Fibroblast of peridontal ligament (primary cell): ENCODE measurements at regions not wholly inside any gene's neighbourhood (a gene's known extent, or its start where the extent isn't known, plus 50 kb on each side); places are given as distances from the start of the nearest gene placed in this dataset.
"Not testable (repeated sequence)": the region's sequence is repeated elsewhere in the genome, so short reads cannot be mapped to it uniquely, and the experiment has no call there.

Source experiments
- DNase-seq: peaks from one replicate; pipeline ENCODE4 v3.0.0-alpha.2; 2010; ENCODE audit errors: extremely low read depth

DNA sequence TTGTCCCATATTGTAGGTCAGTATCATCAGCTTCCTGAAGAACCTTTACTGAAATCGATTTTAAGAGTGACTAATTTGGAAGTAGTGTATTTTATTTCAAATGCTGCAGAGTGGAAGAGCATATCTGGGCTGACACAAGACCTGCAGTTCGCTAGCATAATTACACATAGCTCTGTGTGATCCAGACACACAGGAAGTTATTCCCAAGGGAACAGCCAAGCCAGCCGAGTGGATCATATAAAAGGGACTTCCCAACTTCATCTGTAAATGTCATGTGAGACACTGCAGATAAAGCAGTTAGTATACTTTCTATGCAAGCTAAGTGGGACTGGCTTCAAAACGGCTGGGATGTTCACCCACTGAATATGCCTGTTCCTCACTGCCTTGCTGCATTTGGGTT is 760.4 kb downstream of the SLITRK1 start:
- no peak for DNase-seq

GRCh38 chr13:83117046-83117445 is 765.2 kb downstream of the SLITRK1 start:
- no peak for DNase-seq

GRCh38 chr13:83101574-83102247 is 780.6 kb downstream of the SLITRK1 start:
- DNase-seq, result not testable (repeated sequence)

DNA sequence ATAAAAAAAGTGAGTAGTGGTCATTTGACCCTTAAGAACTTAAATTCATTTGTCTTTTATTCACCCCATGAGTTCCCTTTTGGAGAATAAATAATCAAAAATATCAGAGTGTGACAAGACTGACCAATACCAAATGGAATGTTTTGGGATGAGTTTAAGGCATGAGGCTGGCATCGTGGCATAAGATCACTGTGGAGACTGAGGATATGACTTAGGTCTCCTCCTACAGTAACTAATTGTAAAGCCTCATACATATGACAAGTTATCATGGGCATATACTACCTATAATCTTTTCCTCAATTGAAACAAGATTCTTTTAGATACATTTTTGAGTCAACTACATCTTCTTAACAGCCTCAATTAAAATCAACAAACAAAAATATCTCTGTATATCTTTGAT is 782.0 kb downstream of the SLITRK1 start:
- no peak for DNase-seq

- DNase-seq, result no peak
Measured at GRCh38 chr13:83088858-83089257, 793.4 kb downstream of the SLITRK1 start.

DNA sequence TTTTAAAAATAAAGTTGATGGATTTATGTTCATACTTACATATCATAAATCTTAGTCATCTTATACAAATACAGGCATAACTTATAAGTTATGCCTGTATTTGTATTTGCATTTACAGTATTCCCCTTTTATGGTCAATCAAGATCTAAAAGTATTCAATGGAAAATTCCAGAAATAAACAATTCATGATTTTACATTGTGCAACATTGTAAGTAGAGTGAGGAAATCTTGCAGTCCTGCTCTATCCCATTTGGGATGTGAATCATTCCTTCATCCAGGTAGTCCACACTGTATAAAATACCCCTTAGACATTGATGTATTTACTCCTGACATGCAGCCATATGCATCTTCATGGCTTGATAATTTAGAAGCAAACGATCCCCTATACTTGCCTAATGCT is 795.3 kb downstream of the SLITRK1 start:
- DNase-seq, result peak; percentile 17

GRCh38 chr13:83086088-83086487 is 796.2 kb downstream of the SLITRK1 start:
- peak; percentile 12 for DNase-seq

GRCh38 chr13:83085186-83085900 is 796.9 kb downstream of the SLITRK1 start:
- peak; percentile 78 for DNase-seq

DNA sequence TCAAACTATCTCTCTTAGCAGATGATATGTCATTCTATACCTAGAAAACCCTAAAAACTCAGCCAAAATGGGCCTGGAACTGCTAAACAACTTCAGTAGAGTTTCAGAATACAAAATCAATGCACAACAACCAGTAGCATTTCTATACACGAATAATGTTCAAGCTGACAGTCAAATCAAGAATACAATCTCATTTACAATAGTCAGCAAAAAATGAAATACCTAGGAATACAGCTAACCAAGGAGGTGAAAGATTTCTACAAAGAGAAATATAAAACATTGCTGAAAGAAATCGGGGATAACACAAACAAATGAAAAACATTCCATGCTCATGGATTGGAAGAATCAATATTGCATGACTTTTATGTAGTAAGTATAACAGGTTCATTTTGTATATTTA is 804.8 kb downstream of the SLITRK1 start:
- no peak for DNase-seq

- peak; percentile 72 for DNase-seq
Measured at GRCh38 chr13:83073930-83074329, 808.3 kb downstream of the SLITRK1 start.

- peak; percentile 97 for DNase-seq
Measured at GRCh38 chr13:83065108-83065507, 817.2 kb downstream of the SLITRK1 start.

DNA sequence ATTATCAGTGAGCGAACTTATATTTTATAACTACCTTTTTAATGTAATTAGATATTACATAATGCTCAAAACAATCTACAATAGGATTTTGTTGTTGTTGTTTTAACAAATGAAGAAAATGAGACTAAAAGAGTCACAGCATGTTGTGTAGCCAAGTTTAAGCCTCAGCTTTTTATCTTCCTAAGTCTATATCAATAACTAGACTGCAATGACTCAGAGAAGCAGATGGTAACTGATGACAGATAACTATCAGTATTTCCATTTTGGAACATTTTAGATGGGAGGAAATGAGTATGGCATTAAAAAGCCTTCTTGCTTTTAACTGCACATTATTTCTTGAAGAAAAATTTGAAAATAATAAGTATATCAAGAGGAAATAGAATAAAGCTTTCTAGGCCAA is 825.2 kb downstream of the SLITRK1 start:
- peak; percentile 61 for DNase-seq

- no peak for DNase-seq
Measured at GRCh38 chr13:83056269-83056668, 826.0 kb downstream of the SLITRK1 start.

GRCh38 chr13:83048419-83048818 is 833.9 kb downstream of the SLITRK1 start:
- DNase-seq, result peak; percentile 56

DNA sequence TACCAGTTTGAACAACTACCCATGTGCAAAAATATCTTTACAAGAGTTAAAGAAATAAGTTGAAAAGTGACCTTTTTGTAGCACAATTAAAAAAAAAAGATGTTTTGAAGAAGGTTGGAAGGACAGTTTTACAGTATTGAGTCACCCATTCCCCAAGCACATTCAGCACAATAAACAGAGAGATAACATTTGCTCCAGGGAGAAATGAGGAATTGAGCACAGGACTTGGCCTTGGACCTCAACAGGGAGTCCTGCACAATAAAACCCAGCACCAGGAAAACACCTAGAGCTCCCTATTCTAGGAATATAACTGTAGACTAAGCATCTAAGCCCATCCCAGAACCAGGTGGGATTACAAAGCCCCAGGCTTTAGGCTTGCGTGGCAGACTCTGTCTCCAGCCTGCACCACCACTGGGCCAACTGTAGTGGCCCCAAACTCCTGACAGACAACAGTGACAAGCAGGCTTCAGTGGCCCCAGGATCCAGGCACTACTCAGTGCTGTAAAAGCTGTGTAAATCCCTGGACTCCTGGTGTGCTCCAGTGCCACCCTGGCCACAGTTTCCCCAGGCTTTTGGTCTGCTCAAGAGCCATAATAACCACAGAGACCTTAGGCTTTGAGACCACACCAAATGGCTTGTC is 857.2 kb downstream of the SLITRK1 start:
- no peak for DNase-seq

DNA sequence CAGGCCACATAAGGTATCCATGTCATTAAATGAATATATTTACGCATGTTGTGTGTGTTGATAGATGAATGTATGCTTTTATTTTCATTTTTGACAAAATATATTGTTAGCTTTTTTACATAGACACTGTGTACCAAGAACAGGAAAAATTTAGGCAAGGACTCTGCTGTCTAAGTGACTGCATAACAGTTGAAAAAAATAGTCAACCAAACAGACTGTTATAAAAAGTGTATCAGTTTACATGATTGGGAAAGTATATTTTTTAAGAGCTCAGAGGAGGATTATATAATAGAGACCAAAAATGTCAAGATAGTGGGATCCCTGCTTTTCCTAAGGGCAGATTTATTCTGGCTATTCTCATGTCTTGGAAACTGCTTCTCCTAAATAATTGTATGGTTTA is 858.0 kb downstream of the SLITRK1 start:
- peak; percentile 55 for DNase-seq

DNA sequence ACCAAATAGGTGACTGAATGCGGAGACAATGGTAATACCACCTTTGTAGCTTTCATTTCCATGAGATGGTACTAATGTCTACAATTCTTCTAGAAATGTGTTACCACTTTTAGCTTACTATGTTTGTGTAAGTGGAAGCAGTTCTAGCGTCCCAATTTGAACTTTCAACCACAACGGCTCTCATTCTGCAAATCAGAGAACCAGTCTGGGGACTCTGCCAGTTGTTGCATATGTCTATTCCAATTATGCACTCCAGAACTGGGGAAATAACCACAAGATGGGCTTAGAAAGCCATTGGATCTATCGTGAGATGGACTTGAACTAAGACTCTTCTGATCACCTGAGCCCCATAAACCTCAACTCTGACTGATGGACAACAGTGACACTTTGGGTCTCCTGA is 862.3 kb downstream of the SLITRK1 start:
- DNase-seq, result peak; percentile 82

GRCh38 chr13:83009987-83010386 is 872.3 kb downstream of the SLITRK1 start:
- no peak for DNase-seq

GRCh38 chr13:83008212-83008929 is 873.9 kb downstream of the SLITRK1 start:
- DNase-seq, result no peak

GRCh38 chr13:83007226-83007625 is 875.0 kb downstream of the SLITRK1 start:
- DNase-seq, result no peak

DNA sequence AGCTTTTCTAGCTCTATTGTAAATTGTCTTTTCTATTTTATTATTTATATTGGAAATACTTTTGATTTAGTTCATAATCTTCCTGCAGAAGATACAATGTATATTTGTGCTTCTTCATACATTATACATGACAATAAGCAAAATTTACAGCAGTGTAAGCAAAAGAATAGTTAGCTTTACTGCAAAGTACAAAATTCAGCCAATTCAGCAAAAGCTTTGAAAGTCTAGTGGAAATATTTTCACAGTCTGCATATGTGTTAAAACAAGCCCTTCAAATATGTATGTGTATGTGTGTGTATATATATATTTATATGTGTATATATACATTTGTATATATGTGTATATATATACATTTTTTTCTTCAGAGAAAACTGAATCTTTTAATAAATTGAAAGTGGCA is 879.1 kb downstream of the SLITRK1 start:
- no peak for DNase-seq

- no peak for DNase-seq
Measured at GRCh38 chr13:82993417-82993816, 888.9 kb downstream of the SLITRK1 start.
